IMR-90 (cell line): ENCODE measurements at regions not wholly inside any gene's neighbourhood (a gene's known extent, or its start where the extent isn't known, plus 50 kb on each side); places are given as distances from the start of the nearest gene placed in this dataset.

Experiments used
- ATAC-seq: fragments of 200-7000 bp; cut with Tn5 transposase; 2 replicates; pipeline ENCODE4 v1.9.1; 2020; ENCODE audit warnings: low read depth, mild to moderate bottlenecking, moderate library complexity
- BruUV-seq: library from RNA; stranded (reverse); fragments of 400-500 nt; replicated peaks from 2 replicates; lab custom pipeline; 2021; lab: Mats Ljungman, UMichigan
- CTCF ChIA-PET: fragments of 300-600 bp; formaldehyde crosslinking; extraction: SDS; loops from one replicate; lab custom pipeline; 2021; ENCODE audit warnings: antibody characterized with exemption; lab: Yijun Ruan, JAX
- POLR2A ChIA-PET: fragments of 300-600 bp; sonication (Branson Sonifier 250); formaldehyde crosslinking; loops from one replicate; lab custom pipeline; 2022; ENCODE audit warnings: antibody characterized with exemption; ENCODE audit not compliant: unreplicated experiment; lab: Charles Lee
- DNase-seq: peaks from one replicate; pipeline ENCODE4 v3.0.0; 2013
- H2AFZ ChIP-seq: replicated peaks from 2 replicates; pipeline ENCODE3; 2013; ENCODE audit warnings: low read length, mild to moderate bottlenecking; ENCODE audit not compliant: poor library complexity
- H2AK5ac ChIP-seq: 2 replicates; pipeline ENCODE4 v1.6.1; 2013; ENCODE audit warnings: low read depth, low read length, inconsistent platforms
- H2AK9ac ChIP-seq: replicated peaks from 2 replicates; pipeline ENCODE3; 2013; ENCODE audit warnings: mild to moderate bottlenecking, low read depth, low read length, moderate library complexity; ENCODE audit not compliant: poor library complexity
- H2BK120ac ChIP-seq: 2 replicates; pipeline ENCODE4 v1.6.1; 2013; ENCODE audit warnings: low read depth, low read length, inconsistent platforms
- H2BK15ac ChIP-seq: 3 replicates; pipeline ENCODE4 v1.6.1; 2013; ENCODE audit warnings: low read depth, low read length, inconsistent platforms
- H2BK20ac ChIP-seq: 2 replicates; pipeline ENCODE4 v1.6.1; 2013; ENCODE audit warnings: low read depth, mild to moderate bottlenecking, inconsistent platforms, low read length, moderate library complexity
- H2BK5ac ChIP-seq: 2 replicates; pipeline ENCODE4 v1.6.1; 2013; ENCODE audit warnings: mild to moderate bottlenecking, low read depth, low read length, inconsistent platforms; ENCODE audit not compliant: poor library complexity, severe bottlenecking
- H3K14ac ChIP-seq: replicated peaks from 2 replicates; pipeline ENCODE4 v1.6.1; 2013; ENCODE audit warnings: low read depth, low read length, inconsistent platforms
- H3K18ac ChIP-seq: 2 replicates; pipeline ENCODE4 v1.6.1; 2013; ENCODE audit warnings: low read depth, low read length, control low read depth
- H3K23ac ChIP-seq: 2 replicates; pipeline ENCODE4 v1.6.1; 2013; ENCODE audit warnings: low read depth, low read length, inconsistent platforms
- H3K27ac ChIP-seq: 2 replicates; pipeline ENCODE4 v1.5.1; 2013; ENCODE audit warnings: mild to moderate bottlenecking, control low read depth, low read length; ENCODE audit not compliant: insufficient read depth
- H3K27me3 ChIP-seq: 2 replicates; pipeline ENCODE4 v1.6.1; 2013; ENCODE audit warnings: low read length; ENCODE audit not compliant: control insufficient read depth, insufficient read depth
- H3K36me3 ChIP-seq: 2 replicates; pipeline ENCODE4 v1.6.1; 2013; ENCODE audit warnings: low read length, mixed read lengths; ENCODE audit not compliant: control insufficient read depth, insufficient read depth
- H3K4ac ChIP-seq: 2 replicates; pipeline ENCODE4 v1.6.1; 2013; ENCODE audit warnings: low read depth, low read length, inconsistent platforms
- H3K4me1 ChIP-seq: 2 replicates; pipeline ENCODE4 v1.6.1; 2013; ENCODE audit warnings: low read length, mixed read lengths; ENCODE audit not compliant: control insufficient read depth, insufficient read depth
- H3K4me2 ChIP-seq: 2 replicates; pipeline ENCODE4 v1.6.1; 2013; ENCODE audit warnings: low read depth, mild to moderate bottlenecking, control low read depth, low read length, moderate library complexity
- H3K4me3 ChIP-seq: 2 replicates; pipeline ENCODE4 v1.5.1; 2013; ENCODE audit warnings: low read depth, mild to moderate bottlenecking, control low read depth, low read length, moderate library complexity; ENCODE audit not compliant: insufficient read depth
- H3K56ac ChIP-seq: 2 replicates; pipeline ENCODE4 v1.6.1; 2013; ENCODE audit warnings: low read length, inconsistent platforms; ENCODE audit not compliant: insufficient read depth; ENCODE audit errors: extremely low read depth
- H3K79me1 ChIP-seq, 2 experiments: 2 replicates each; pipeline ENCODE4 v1.6.1; 2013; ENCODE audit warnings: low read length in 2 of 2, inconsistent platforms in 1 of 2, low read depth in 1 of 2
- H3K9ac ChIP-seq: 2 replicates; pipeline ENCODE4 v1.6.1; 2013; ENCODE audit warnings: low read depth, low read length, control low read depth
- H3K9me1 ChIP-seq: 2 replicates; pipeline ENCODE4 v1.6.1; 2013; ENCODE audit warnings: low read length, inconsistent platforms; ENCODE audit not compliant: insufficient read depth
- H3K9me3 ChIP-seq: 2 replicates; pipeline ENCODE4 v1.6.1; 2013; ENCODE audit warnings: low read length; ENCODE audit not compliant: control insufficient read depth, insufficient read depth
- H4K20me1 ChIP-seq: 2 replicates; pipeline ENCODE4 v1.6.1; 2013; ENCODE audit warnings: low read length, inconsistent platforms; ENCODE audit not compliant: insufficient read depth
- H4K5ac ChIP-seq: 2 replicates; pipeline ENCODE4 v1.6.1; 2013; ENCODE audit warnings: mild to moderate bottlenecking, low read depth, low read length, control low read depth
- H4K8ac ChIP-seq, 2 experiments: 2 replicates each; pipeline ENCODE4 v1.6.1; 2013; ENCODE audit warnings: low read depth in 2 of 2, low read length in 2 of 2, control low read depth in 1 of 2, inconsistent platforms in 1 of 2
- H4K91ac ChIP-seq: 2 replicates; pipeline ENCODE4 v1.6.1; 2013; ENCODE audit warnings: low read depth, low read length, inconsistent platforms; ENCODE audit not compliant: insufficient read depth
- BHLHE40 ChIP-seq: fragments of 150-350 bp; IDR thresholded peaks from 2 replicates; pipeline ENCODE4 v1.6.1; 2016; ENCODE audit warnings: mild to moderate bottlenecking, low read depth, low read length
- CEBPB ChIP-seq: IDR thresholded peaks from 2 replicates; pipeline ENCODE4 v1.6.1; 2012; ENCODE audit warnings: low read depth, low read length, improper control_type of control experiment
- CHD1 ChIP-seq: IDR thresholded peaks from 2 replicates; pipeline ENCODE4 v1.6.1; 2012; ENCODE audit warnings: low read depth, low read length, improper control_type of control experiment
- FOS ChIP-seq: fragments of 150-350 bp; IDR thresholded peaks from 2 replicates; pipeline ENCODE4 v1.6.1; 2016; ENCODE audit warnings: low read depth, low read length
- MAFK ChIP-seq: IDR thresholded peaks from 2 replicates; pipeline ENCODE4 v1.6.1; 2012; ENCODE audit warnings: low read depth, low read length, improper control_type of control experiment
- MAZ ChIP-seq: IDR thresholded peaks from 2 replicates; pipeline ENCODE4 v1.6.1; 2012; ENCODE audit warnings: low read depth, mild to moderate bottlenecking, low read length, improper control_type of control experiment, moderate library complexity, borderline replicate concordance
- MXI1 ChIP-seq: IDR thresholded peaks from 2 replicates; pipeline ENCODE4 v1.6.1; 2012; ENCODE audit warnings: low read depth, mild to moderate bottlenecking, low read length, moderate library complexity, borderline replicate concordance
- NFE2L2 ChIP-seq: fragments of 150-350 bp; IDR thresholded peaks from 2 replicates; pipeline ENCODE4 v1.6.1; 2016; ENCODE audit warnings: low read depth, mild to moderate bottlenecking, low read length
- POLR2A ChIP-seq: IDR thresholded peaks from 2 replicates; pipeline ENCODE4 v1.6.1; 2012; ENCODE audit warnings: mild to moderate bottlenecking, low read depth, low read length
- RAD21 ChIP-seq: IDR thresholded peaks from 2 replicates; pipeline ENCODE4 v1.6.1; 2012; ENCODE audit warnings: low read length, improper control_type of control experiment
- RCOR1 ChIP-seq: IDR thresholded peaks from 2 replicates; pipeline ENCODE4 v1.6.1; 2012; ENCODE audit warnings: mild to moderate bottlenecking, low read length, improper control_type of control experiment; ENCODE audit not compliant: insufficient replicate concordance
- RFX5 ChIP-seq: IDR thresholded peaks from 2 replicates; pipeline ENCODE4 v1.8.0; 2012; ENCODE audit warnings: low read depth, mild to moderate bottlenecking, low read length, moderate library complexity
- SMC3 ChIP-seq: fragments of 150-350 bp; IDR thresholded peaks from 2 replicates; pipeline ENCODE4 v1.6.1; 2016; ENCODE audit warnings: low read depth, mild to moderate bottlenecking, antibody characterized with exemption, low read length, moderate library complexity
- USF2 ChIP-seq: fragments of 150-350 bp; IDR thresholded peaks from 2 replicates; pipeline ENCODE4 v1.6.1; 2017; ENCODE audit warnings: mild to moderate bottlenecking, antibody characterized with exemption, low read length, low read depth
- WGBS, 2 experiments: methylation state at CpG; one replicate each; pipeline versions ENCODE4 v1.1.5 to v1.1.7; 2013; ENCODE audit warnings: missing lambda C conversion rate in 2 of 2; ENCODE audit not compliant: insufficient read length in 1 of 2; ENCODE audit errors: extremely low coverage in 2 of 2; 5-methylcytosine and 5-hydroxymethylcytosine counted together
- dilution Hi-C: fragments of 300-500 bp; cut with HindIII; formaldehyde crosslinking; loops from one replicate; pipeline ENCODE4 v1.14.3; 2018; ENCODE audit warnings: low sequenced_read_pairs; ENCODE audit not compliant: unreplicated experiment
- in situ Hi-C: fragments of 300-500 bp; cut with MboI; formaldehyde crosslinking; loops from 3 replicates; pipeline ENCODE4 v1.14.3; 2019; ENCODE audit warnings: low sequenced_read_pairs, inconsistent platforms, mixed read lengths
- intact Hi-C: fragments of 100-400 bp; cut with micrococcal nuclease; formaldehyde crosslinking; loops from 2 replicates; pipeline ENCODE4 v1.10.0; 2022
- TF ChIP-seq, protein P1 (sequence below): fragments of 150-350 bp; IDR thresholded peaks from 2 replicates; pipeline ENCODE4 v1.6.1; 2016; ENCODE audit warnings: low read depth, mild to moderate bottlenecking, low read length, moderate library complexity, borderline replicate concordance
- TF ChIP-seq, protein P2 (sequence below): conservative IDR thresholded peaks from 2 replicates; pipeline ENCODE4 v1.5.1; 2012; ENCODE audit warnings: mild to moderate bottlenecking, low read depth, low read length, improper control_type of control experiment

DNA sequence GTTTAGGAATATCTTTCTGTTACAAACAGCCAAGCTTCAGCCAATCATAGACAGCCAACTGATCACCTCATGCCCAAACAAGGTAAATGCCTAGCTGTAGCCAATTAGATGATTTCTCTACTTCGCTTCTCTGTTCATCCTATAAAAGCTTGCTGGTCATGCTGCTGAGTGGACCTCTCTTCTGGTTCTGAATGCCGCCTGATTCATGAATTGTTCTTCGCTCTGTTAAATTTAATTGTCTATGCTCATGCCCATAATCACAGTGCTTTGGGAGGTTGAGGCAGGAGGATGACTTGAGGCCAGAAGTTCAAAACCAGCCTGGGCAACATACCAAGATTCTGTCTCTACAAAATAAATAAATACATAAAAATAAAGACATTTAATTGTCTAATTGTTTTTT, 698.1 kb upstream of the NRP1 start:
- CTCF ChIA-PET, result no interaction called here
- H3K79me1 ChIP-seq, result no peaks in the 10 kb centered on the region
- DNase-seq (no peak), ATAC-seq (no peak)
- H2BK15ac ChIP-seq, result no peak overlapping the region
- no peak overlapping the region for H2BK5ac ChIP-seq
- H3K4me1 ChIP-seq, result peaks cover 3% of the 10 kb centered on the region; the same call in 1 of the 2 replicates
- no peak overlapping the region for H4K8ac ChIP-seq
- no peak overlapping the region for H3K4me2 ChIP-seq
- no TSS peak for BruUV-seq
- in situ Hi-C loops, result no loop called here
- no CpG with 5 or more reads among the region's 3 CpGs for WGBS, 2 experiments
- no peak overlapping the region for H3K27ac ChIP-seq
- H3K4me3 ChIP-seq, result no peak overlapping the region
- H2AK9ac ChIP-seq, result no peak overlapping the region
- intact Hi-C loops, result no loop called here
- H3K56ac ChIP-seq, result no peak overlapping the region
- no peak overlapping the region for H3K23ac ChIP-seq
- no peak overlapping the region for H4K91ac ChIP-seq
- H3K36me3 ChIP-seq, result no peaks in the 10 kb centered on the region
- H3K9me1 ChIP-seq, result 0 out of 2 replicates have a peak, but pooled peaks cover 3% of the 10 kb centered on the region
- dilution Hi-C loops, result no loop called here
- H3K27me3 ChIP-seq, result no peaks in the 10 kb centered on the region
- no peak overlapping the region for H3K9ac ChIP-seq
- no peak overlapping the region for H2BK120ac ChIP-seq
- H3K18ac ChIP-seq, result no peak overlapping the region
- no peak overlapping the region for H2BK20ac ChIP-seq
- POLR2A ChIA-PET, result no interaction called here
- H4K20me1 ChIP-seq, result no peaks in the 10 kb centered on the region
- no peak overlapping the region for H3K4ac ChIP-seq
- H3K9me3 ChIP-seq, result no peaks in the 10 kb centered on the region
- TF ChIP-seq MAFK (no peak), SMC3 (no peak), RAD21 (no peak), RFX5 (no peak), USF2 (no peak), FOS (no peak), CHD1 (no peak), POLR2A (no peak), CEBPB (no peak), MXI1 (no peak), BHLHE40 (no peak), RCOR1 (no peak), NFE2L2 (no peak), MAZ (no peak)
- TF ChIP-seq, protein P1, sequence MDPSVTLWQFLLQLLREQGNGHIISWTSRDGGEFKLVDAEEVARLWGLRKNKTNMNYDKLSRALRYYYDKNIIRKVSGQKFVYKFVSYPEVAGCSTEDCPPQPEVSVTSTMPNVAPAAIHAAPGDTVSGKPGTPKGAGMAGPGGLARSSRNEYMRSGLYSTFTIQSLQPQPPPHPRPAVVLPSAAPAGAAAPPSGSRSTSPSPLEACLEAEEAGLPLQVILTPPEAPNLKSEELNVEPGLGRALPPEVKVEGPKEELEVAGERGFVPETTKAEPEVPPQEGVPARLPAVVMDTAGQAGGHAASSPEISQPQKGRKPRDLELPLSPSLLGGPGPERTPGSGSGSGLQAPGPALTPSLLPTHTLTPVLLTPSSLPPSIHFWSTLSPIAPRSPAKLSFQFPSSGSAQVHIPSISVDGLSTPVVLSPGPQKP, result no peak
- TF ChIP-seq, protein P2, sequence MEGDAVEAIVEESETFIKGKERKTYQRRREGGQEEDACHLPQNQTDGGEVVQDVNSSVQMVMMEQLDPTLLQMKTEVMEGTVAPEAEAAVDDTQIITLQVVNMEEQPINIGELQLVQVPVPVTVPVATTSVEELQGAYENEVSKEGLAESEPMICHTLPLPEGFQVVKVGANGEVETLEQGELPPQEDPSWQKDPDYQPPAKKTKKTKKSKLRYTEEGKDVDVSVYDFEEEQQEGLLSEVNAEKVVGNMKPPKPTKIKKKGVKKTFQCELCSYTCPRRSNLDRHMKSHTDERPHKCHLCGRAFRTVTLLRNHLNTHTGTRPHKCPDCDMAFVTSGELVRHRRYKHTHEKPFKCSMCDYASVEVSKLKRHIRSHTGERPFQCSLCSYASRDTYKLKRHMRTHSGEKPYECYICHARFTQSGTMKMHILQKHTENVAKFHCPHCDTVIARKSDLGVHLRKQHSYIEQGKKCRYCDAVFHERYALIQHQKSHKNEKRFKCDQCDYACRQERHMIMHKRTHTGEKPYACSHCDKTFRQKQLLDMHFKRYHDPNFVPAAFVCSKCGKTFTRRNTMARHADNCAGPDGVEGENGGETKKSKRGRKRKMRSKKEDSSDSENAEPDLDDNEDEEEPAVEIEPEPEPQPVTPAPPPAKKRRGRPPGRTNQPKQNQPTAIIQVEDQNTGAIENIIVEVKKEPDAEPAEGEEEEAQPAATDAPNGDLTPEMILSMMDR, result no peak
- H2AFZ ChIP-seq, result no peak overlapping the region
- no peak overlapping the region for H3K14ac ChIP-seq
- no peak overlapping the region for H4K5ac ChIP-seq
- H2AK5ac ChIP-seq, result no peak overlapping the region
